ENCODE measurements at regions not wholly inside any gene's neighbourhood (a gene's known extent, or its start where the extent isn't known, plus 50 kb on each side); places are given as distances from the start of the nearest gene placed in this dataset.

- Histone ChIP-seq H3K4me2 (ENCODE audit: low read depth, low read length, poor library complexity, severe bottlenecking) (no peak overlapping the region), H4K20me1 (ENCODE audit: low read depth, low read length) (no peaks in the 10 kb centered on the region), H3K9ac (ENCODE audit: low read length) (no peak overlapping the region), H3K9me2 (replicated peaks; ENCODE audit: insufficient read depth, low read length) (no peaks in the 10 kb centered on the region), H3K79me2 (ENCODE audit: insufficient read depth, low read length) (no peaks in the 10 kb centered on the region), H3K27me3 (ENCODE audit: low read length) (no peaks in the 10 kb centered on the region), H3F3A (ENCODE audit: insufficient read depth) (no peaks in the 10 kb centered on the region), H3K27ac (ENCODE audit: low read depth, low read length) (no peak overlapping the region), H2AFZ (ENCODE audit: low read depth, low read length, severe bottlenecking) (no peak overlapping the region), H3K36me3 (ENCODE audit: low read length) (no peaks in the 10 kb centered on the region), H3K9me3 (ENCODE audit: insufficient read depth, low read length) (no peaks in the 10 kb centered on the region), H3K4me3 (ENCODE audit: insufficient read depth, low read length, poor library complexity, severe bottlenecking) (no peak overlapping the region)
- no peak for TF ChIP-seq CTCF (IDR thresholded peaks at IDR 0.05; ENCODE audit: insufficient read depth, low read length, poor library complexity, severe bottlenecking)
- no peak for TF ChIP-seq EZH2phosphoT487 (conservative IDR thresholded peaks at IDR 0.05; ENCODE audit: low read length)
Measured at GRCh38 chr16:5951486-5951885, 853.9 kb upstream of the EEF2KMT start.

GRCh38 chr16:5944971-5945370 is 847.4 kb upstream of the EEF2KMT start:
- H3K9me3 ChIP-seq (ENCODE audit: insufficient read depth, low read length), result no peaks in the 10 kb centered on the region

GRCh38 chr16:5938607-5939006 is 841.0 kb upstream of the EEF2KMT start:
- Histone ChIP-seq H3K4me3 (ENCODE audit: insufficient read depth, low read length, poor library complexity, severe bottlenecking) (no peak overlapping the region), H3K4me2 (ENCODE audit: low read depth, low read length, poor library complexity, severe bottlenecking) (no peak overlapping the region), H4K20me1 (ENCODE audit: low read depth, low read length) (no peaks in the 10 kb centered on the region), H3K27ac (ENCODE audit: low read depth, low read length) (no peak overlapping the region), H3K9me2 (replicated peaks; ENCODE audit: insufficient read depth, low read length) (no peaks in the 10 kb centered on the region), H3K9ac (ENCODE audit: low read length) (no peak overlapping the region), H3K36me3 (ENCODE audit: low read length) (no peaks in the 10 kb centered on the region), H3K27me3 (ENCODE audit: low read length) (no peaks in the 10 kb centered on the region), H3K9me3 (ENCODE audit: insufficient read depth, low read length) (no peaks in the 10 kb centered on the region), H3F3A (ENCODE audit: insufficient read depth) (no peaks in the 10 kb centered on the region), H3K79me2 (ENCODE audit: insufficient read depth, low read length) (no peaks in the 10 kb centered on the region), H2AFZ (ENCODE audit: low read depth, low read length, severe bottlenecking) (no peak overlapping the region)
- TF ChIP-seq EZH2phosphoT487 (conservative IDR thresholded peaks at IDR 0.05; ENCODE audit: low read length) (no peak), CTCF (IDR thresholded peaks at IDR 0.05; ENCODE audit: insufficient read depth, low read length, poor library complexity, severe bottlenecking) (no peak)

More at GRCh38 chr16:5944971-5945370, 847.4 kb upstream of the EEF2KMT start:
- Histone ChIP-seq H3K27ac (ENCODE audit: low read depth, low read length) (no peak overlapping the region), H3K27me3 (ENCODE audit: low read length) (no peaks in the 10 kb centered on the region), H3K9ac (ENCODE audit: low read length) (no peak overlapping the region), H4K20me1 (ENCODE audit: low read depth, low read length) (no peaks in the 10 kb centered on the region), H2AFZ (ENCODE audit: low read depth, low read length, severe bottlenecking) (no peak overlapping the region), H3K36me3 (ENCODE audit: low read length) (no peaks in the 10 kb centered on the region), H3K9me2 (replicated peaks; ENCODE audit: insufficient read depth, low read length) (no peaks in the 10 kb centered on the region), H3F3A (ENCODE audit: insufficient read depth) (no peaks in the 10 kb centered on the region), H3K4me3 (ENCODE audit: insufficient read depth, low read length, poor library complexity, severe bottlenecking) (no peak overlapping the region), H3K79me2 (ENCODE audit: insufficient read depth, low read length) (no peaks in the 10 kb centered on the region), H3K4me2 (ENCODE audit: low read depth, low read length, poor library complexity, severe bottlenecking) (no peak overlapping the region)
- TF ChIP-seq CTCF (IDR thresholded peaks at IDR 0.05; ENCODE audit: insufficient read depth, low read length, poor library complexity, severe bottlenecking), result no peak

- Histone ChIP-seq H3K4me3 (ENCODE audit: insufficient read depth, low read length, poor library complexity, severe bottlenecking) (no peak overlapping the region), H4K20me1 (ENCODE audit: low read depth, low read length) (no peaks in the 10 kb centered on the region), H3K36me3 (ENCODE audit: low read length) (no peaks in the 10 kb centered on the region), H3K4me2 (ENCODE audit: low read depth, low read length, poor library complexity, severe bottlenecking) (no peak overlapping the region), H3K9me2 (replicated peaks; ENCODE audit: insufficient read depth, low read length) (no peaks in the 10 kb centered on the region), H3F3A (ENCODE audit: insufficient read depth) (no peaks in the 10 kb centered on the region), H3K27ac (ENCODE audit: low read depth, low read length) (no peak overlapping the region), H3K79me2 (ENCODE audit: insufficient read depth, low read length) (no peaks in the 10 kb centered on the region), H2AFZ (ENCODE audit: low read depth, low read length, severe bottlenecking) (no peak overlapping the region), H3K27me3 (ENCODE audit: low read length) (no peaks in the 10 kb centered on the region), H3K9me3 (ENCODE audit: insufficient read depth, low read length) (no peaks in the 10 kb centered on the region), H3K9ac (ENCODE audit: low read length) (no peak overlapping the region)
- no peak for TF ChIP-seq EZH2phosphoT487 (conservative IDR thresholded peaks at IDR 0.05; ENCODE audit: low read length)
- no peak for TF ChIP-seq CTCF (IDR thresholded peaks at IDR 0.05; ENCODE audit: insufficient read depth, low read length, poor library complexity, severe bottlenecking)
Measured at GRCh38 chr16:5932906-5933305, 835.3 kb upstream of the EEF2KMT start.

Data from SU-DHL-6 (cell line).